Astrocyte of the cerebellum (primary cell): ENCODE measurements at regions not wholly inside any gene's neighbourhood (a gene's known extent, or its start where the extent isn't known, plus 50 kb on each side); places are given as distances from the start of the nearest gene placed in this dataset.
A peak's percentile ranks its signal among the peaks of the same experiment; 100 is the strongest.

Source experiments
- DNase-seq: peaks from one replicate; pipeline ENCODE4 v3.0.0-alpha.2; 2011; ENCODE audit warnings: low read depth
- H3K4me3 ChIP-seq: 2 replicates; pipeline ENCODE4 v1.5.1; 2011; ENCODE audit warnings: mild to moderate bottlenecking, low read depth, low read length, moderate library complexity
- in situ Hi-C: cut with HindIII; loops from 2 replicates; pipeline ENCODE4 v1.10.0; 2017; ENCODE audit warnings: low sequenced_read_pairs
- TF ChIP-seq, protein P1 (sequence below): IDR thresholded peaks from 2 replicates; pipeline ENCODE4 v1.5.1; 2012; ENCODE audit warnings: low read length, low read depth, moderate library complexity, mild to moderate bottlenecking; ENCODE audit errors: missing control alignments

GRCh38 chrX:34778916-34779315 lies 121.8 kb upstream of the TMEM47 start:
- TF ChIP-seq, protein P1, sequence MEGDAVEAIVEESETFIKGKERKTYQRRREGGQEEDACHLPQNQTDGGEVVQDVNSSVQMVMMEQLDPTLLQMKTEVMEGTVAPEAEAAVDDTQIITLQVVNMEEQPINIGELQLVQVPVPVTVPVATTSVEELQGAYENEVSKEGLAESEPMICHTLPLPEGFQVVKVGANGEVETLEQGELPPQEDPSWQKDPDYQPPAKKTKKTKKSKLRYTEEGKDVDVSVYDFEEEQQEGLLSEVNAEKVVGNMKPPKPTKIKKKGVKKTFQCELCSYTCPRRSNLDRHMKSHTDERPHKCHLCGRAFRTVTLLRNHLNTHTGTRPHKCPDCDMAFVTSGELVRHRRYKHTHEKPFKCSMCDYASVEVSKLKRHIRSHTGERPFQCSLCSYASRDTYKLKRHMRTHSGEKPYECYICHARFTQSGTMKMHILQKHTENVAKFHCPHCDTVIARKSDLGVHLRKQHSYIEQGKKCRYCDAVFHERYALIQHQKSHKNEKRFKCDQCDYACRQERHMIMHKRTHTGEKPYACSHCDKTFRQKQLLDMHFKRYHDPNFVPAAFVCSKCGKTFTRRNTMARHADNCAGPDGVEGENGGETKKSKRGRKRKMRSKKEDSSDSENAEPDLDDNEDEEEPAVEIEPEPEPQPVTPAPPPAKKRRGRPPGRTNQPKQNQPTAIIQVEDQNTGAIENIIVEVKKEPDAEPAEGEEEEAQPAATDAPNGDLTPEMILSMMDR: no peak
- H3K4me3 ChIP-seq: no peak overlapping the region
- DNase-seq: no peak
- in situ Hi-C loops: no loop called here

DNA sequence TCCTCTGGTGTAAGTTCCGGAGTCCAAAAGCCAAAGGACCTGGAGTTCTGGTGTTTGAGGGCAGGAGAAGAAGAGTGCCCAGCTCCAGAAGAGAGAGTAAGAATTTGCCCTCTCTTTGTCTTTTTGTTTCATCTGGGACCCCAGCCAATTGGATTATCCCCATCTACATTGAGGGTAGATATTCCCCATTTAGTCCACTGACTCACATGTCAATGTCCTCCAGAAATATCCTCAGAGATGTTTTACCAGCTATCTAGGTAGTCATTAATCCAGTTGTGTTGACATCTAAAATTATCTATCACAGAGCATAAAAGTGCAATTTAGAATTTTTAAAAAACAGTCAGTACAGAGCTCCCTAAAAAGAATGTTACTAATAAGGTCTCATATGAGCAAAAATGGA lies 132.9 kb upstream of the TMEM47 start:
- TF ChIP-seq, protein P1: no peak
- H3K4me3 ChIP-seq: no peak overlapping the region
- no peak for DNase-seq
- in situ Hi-C loops: no loop called here

DNA sequence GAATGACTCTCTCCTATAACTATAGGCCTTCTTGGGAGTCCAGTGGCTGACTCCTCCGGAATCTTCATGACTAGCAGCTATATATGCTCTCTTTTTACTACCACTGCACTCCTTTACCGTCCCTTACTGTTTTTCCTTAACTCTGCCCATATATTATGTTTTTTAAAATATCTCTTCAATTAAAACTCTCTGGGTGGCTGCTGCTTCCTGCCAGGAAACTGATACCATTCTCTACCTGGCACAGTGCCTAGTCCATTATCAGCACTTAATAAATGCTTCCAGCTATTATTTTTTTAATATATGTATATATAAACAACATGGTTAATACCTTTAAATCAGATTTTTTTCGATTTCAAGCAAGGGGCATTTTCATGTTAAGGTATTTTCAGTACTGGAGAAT lies 136.6 kb upstream of the FAM47B start:
- H3K4me3 ChIP-seq: no peak overlapping the region
- in situ Hi-C loops: no loop called here
- DNase-seq: no peak
- TF ChIP-seq, protein P1: no peak

- no peak overlapping the region for H3K4me3 ChIP-seq
- TF ChIP-seq, protein P1: no peak
- in situ Hi-C loops: no loop called here
- DNase-seq: no peak
These were observed 133.5 kb upstream of the FAM47B start for GRCh38 chrX:34809096-34809495.

DNA sequence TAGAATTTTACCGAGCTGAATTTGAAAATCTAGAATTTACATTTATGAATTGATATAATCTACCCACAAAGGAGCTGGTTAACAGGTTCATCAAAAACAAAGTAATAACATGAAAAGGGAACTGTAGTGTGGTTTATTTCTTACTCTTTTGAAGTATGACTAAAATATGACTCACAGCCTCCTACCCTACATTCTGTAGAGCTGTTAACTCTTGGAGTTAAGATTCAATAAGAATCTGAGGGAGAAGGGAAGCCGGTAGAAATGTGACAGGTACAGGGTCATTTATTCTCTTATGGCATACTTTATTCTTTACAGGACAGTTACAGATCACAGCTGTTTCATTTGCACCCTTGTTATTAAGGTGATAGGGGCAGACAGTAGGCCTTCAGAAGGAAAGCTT lies 132.2 kb upstream of the FAM47B start:
- H3K4me3 ChIP-seq: no peak overlapping the region
- in situ Hi-C loops: no loop called here
- DNase-seq: peak; percentile 6
- TF ChIP-seq, protein P1: no peak

- H3K4me3 ChIP-seq: no peak overlapping the region
- DNase-seq: peak; percentile 9
- TF ChIP-seq, protein P1: no peak
- in situ Hi-C loops: no loop called here
These were observed 131.7 kb upstream of the FAM47B start for GRCh38 chrX:34810916-34811315.

- no peak overlapping the region for H3K4me3 ChIP-seq
- DNase-seq: no peak
- in situ Hi-C loops: no loop called here
- TF ChIP-seq, protein P1: no peak
These were observed 129.0 kb upstream of the FAM47B start for GRCh38 chrX:34813618-34814017.
